AML-193 (cell line): ENCODE measurements at regions not wholly inside any gene's neighbourhood (a gene's known extent, or its start where the extent isn't known, plus 50 kb on each side); places are given as distances from the start of the nearest gene placed in this dataset.

Experiments
- DNase-seq, 2 experiments: peaks; one replicate each; lab custom pipeline; 2025; lab: John Stamatoyannopoulos, UW

- DNase-seq = no peak
Measured at GRCh38 chr7:153388611-153389010, 629.1 kb downstream of the ACTR3B start.

- DNase-seq = no peak
Measured at GRCh38 chr7:153389261-153389660, 629.7 kb downstream of the ACTR3B start.

- no peak for DNase-seq
Measured at GRCh38 chr7:153390955-153391354, 631.4 kb downstream of the ACTR3B start.

- DNase-seq = no peak
Measured at GRCh38 chr7:153392726-153393125, 633.2 kb downstream of the ACTR3B start.

GRCh38 chr7:153393666-153394065, 634.1 kb downstream of the ACTR3B start:
- no peak for DNase-seq

GRCh38 chr7:153396475-153396874, 636.9 kb downstream of the ACTR3B start:
- DNase-seq = no peak

- DNase-seq = no peak
Measured at GRCh38 chr7:153397459-153397858, 637.9 kb downstream of the ACTR3B start.

GRCh38 chr7:153397906-153398305, 638.4 kb downstream of the ACTR3B start:
- no peak for DNase-seq

GRCh38 chr7:153398370-153398769, 638.8 kb downstream of the ACTR3B start:
- no peak for DNase-seq

GRCh38 chr7:153398789-153399553, 639.4 kb downstream of the ACTR3B start:
- no peak for DNase-seq

GRCh38 chr7:153399554-153399940, 640.0 kb downstream of the ACTR3B start:
- no peak for DNase-seq

- no peak for DNase-seq
Measured at GRCh38 chr7:153400735-153401593, 641.4 kb downstream of the ACTR3B start.

- no peak for DNase-seq
Measured at GRCh38 chr7:153401795-153402720, 642.5 kb downstream of the ACTR3B start.

GRCh38 chr7:153402721-153403541, 643.4 kb downstream of the ACTR3B start:
- no peak for DNase-seq

- DNase-seq = no peak
Measured at GRCh38 chr7:153404124-153404523, 644.6 kb downstream of the ACTR3B start.

GRCh38 chr7:153404781-153405279, 645.3 kb downstream of the ACTR3B start:
- DNase-seq = no peak

- no peak for DNase-seq
Measured at GRCh38 chr7:153405704-153406485, 646.3 kb upstream of the DPP6 start.

- DNase-seq = no peak
Measured at GRCh38 chr7:153406486-153406872, 645.7 kb upstream of the DPP6 start.

- no peak for DNase-seq
Measured at GRCh38 chr7:153407291-153408046, 644.7 kb upstream of the DPP6 start.
